ENCODE measurements at regions not wholly inside any gene's neighbourhood (a gene's known extent, or its start where the extent isn't known, plus 50 kb on each side); places are given as distances from the start of the nearest gene placed in this dataset.

- TF ChIP-seq CTCF (IDR thresholded peaks at IDR 0.05 in 2 of 3, conservative IDR thresholded peaks at IDR 0.05 in 1 of 3; ENCODE audit: control insufficient read depth in 2 of 3, extremely low read depth in 1 of 3, insufficient read depth in 1 of 3, low read depth in 3 of 3, low read length in 3 of 3) (no peak), SKIL (IDR thresholded peaks at IDR 0.05; ENCODE audit: low read depth, poor library complexity, severe bottlenecking) (no peak), EZH2 (IDR thresholded peaks at IDR 0.05; ENCODE audit: borderline replicate concordance, control insufficient read depth, low read depth, low read length) (no peak), SUZ12 (IDR thresholded peaks at IDR 0.05; ENCODE audit: unreplicated experiment) (no peak), ZSCAN29 (IDR thresholded peaks at IDR 0.05) (no peak), ZBTB40 (IDR thresholded peaks at IDR 0.05; ENCODE audit: borderline replicate concordance) (no peak), SMAD1 (IDR thresholded peaks at IDR 0.05; ENCODE audit: low read depth, partially characterized antibody) (no peak), ZZZ3 (IDR thresholded peaks at IDR 0.05; ENCODE audit: control insufficient read depth, insufficient read length, low read depth) (no peak), PKNOX1 (IDR thresholded peaks at IDR 0.05) (no peak), CREM (IDR thresholded peaks at IDR 0.05; ENCODE audit: low read depth) (no peak), POLR2AphosphoS5 (IDR thresholded peaks at IDR 0.05; ENCODE audit: low read length) (no peak), CREB1 (IDR thresholded peaks at IDR 0.05; ENCODE audit: low read depth) (no peak), HSF1 (IDR thresholded peaks at IDR 0.05; ENCODE audit: low read depth, low read length) (no peak), RCOR1 (conservative IDR thresholded peaks at IDR 0.05; ENCODE audit: low read depth, low read length) (no peak)
Measured at GRCh38 chr4:57270346-57270745, 160.2 kb upstream of the IGFBP7 start.

Measured in GM12878 (cell line).